ENCODE measurements at regions not wholly inside any gene's neighbourhood (a gene's known extent, or its start where the extent isn't known, plus 50 kb on each side); places are given as distances from the start of the nearest gene placed in this dataset.
"Not testable (repeated sequence)": the region's sequence is repeated elsewhere in the genome, so short reads cannot be mapped to it uniquely, and the experiment has no call there.

DNA sequence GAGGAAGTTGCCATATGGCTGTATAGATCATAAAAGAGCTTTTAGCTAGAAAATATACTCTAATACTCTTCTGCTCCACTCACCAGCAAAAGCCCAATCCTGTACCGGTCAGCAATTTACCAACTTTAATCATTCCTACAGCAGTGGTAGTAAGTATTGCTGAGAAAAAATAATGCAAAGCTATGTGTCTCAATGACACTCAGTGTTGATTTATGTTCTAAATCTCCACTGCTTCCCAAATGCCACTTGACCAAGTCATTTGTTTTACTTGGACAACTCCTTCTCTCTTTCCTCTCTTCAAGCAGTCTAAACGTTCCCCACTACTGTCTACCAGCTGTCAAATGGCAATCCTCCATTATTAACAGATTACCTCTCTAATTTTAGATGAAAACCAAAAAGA, 201.8 kb upstream of the GK2 start:
- DNase-seq (ENCODE audit: low read depth) = no peak

DNA sequence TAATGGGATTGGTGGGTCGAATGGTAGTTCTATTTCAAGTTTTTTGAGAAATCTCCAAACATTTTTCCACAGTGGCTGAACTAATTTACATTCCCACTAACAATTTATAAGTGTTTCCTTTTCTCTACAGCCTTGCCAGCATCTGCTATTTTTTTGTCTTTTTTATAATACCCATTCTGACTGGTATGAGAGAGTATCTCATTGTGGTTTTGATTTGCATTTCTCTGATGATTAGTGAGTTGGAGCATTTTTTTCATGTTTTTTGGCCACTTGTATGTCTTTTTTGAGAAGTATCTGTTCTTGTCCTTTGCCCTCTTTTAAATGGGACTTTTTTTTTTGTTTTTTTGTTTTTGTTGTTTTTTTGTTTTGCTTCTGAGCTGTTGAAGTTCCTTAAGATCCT, 200.0 kb upstream of the GK2 start:
- DNase-seq (ENCODE audit: low read depth) = no peak

DNA sequence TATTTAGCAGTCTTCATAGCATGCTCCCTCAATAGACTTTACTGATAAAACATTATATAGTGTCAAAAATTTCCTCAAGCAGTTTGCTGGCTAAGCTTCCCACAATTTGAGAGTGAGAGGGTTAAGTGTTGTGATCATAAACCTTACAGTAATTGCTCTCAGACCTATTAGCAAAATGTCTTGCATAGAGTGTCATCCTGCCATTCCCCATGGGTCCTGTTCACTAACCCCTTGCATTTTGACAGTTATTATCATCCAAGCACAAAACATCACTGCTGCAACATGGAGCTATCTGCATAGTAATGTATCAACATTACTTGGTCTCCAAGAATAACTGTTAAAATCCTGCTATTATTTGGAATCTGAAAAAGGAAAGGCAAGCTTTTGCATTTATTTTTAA, 196.1 kb upstream of the GK2 start:
- DNase-seq (ENCODE audit: low read depth) = no peak

DNA sequence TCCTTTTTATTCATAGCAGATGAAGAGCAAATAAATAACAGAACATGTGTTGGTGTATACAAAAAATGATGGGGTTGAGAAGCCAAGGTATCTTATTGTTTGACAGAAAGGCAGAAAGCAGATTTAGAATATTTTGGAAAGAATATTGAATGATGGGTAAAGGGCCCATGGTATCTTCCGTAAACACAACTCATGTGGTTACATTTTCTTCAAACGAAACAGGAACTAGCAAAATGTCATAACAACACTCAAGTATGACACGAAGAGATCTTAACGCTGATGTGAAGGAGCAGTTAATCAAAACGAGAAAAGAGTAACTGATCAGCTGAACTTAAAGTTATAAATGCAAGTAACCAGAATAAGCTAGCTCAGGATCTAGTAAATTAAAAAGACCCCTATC, 195.7 kb upstream of the GK2 start:
- DNase-seq (ENCODE audit: low read depth) = no peak

DNA sequence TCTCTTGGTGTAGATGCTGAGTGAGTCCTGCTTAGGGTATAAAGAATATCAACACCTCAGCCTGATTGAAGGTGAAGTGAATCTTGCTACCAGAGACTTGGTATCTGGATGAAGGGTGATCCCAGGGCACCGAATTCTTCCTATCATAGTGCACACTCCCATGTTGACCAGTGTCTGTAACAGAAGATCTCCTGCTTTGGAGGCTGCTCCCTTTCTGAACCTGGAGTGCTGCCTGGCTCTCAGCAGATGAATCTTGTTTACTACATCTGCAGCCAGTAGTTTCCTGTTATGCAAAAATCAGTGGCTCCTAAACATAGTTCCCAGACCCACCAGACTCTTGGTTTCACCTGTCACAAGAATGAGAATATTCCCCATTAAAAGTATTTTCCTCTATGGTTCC, 191.7 kb upstream of the GK2 start:
- no peak for DNase-seq (ENCODE audit: low read depth)

DNA sequence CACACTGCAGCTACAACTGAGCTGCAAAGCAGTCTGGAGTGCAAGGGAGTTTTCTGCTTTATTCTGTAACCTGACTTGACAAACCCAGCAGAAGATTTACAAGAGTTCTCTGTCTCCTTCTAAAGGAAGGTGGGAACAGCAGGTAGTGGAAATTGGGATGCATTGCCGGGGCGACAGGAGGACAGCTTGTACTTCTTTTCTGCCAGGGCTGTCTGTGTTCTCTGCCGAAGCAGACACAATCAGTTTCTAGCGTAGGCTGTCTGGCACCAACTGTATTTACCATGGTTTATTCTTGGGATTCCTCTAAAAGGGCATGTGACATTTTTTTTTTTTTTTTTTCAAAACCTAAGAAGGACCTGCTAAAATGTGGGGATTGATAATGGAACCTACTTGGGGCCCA, 190.8 kb upstream of the GK2 start:
- DNase-seq (ENCODE audit: low read depth) = no peak

DNA sequence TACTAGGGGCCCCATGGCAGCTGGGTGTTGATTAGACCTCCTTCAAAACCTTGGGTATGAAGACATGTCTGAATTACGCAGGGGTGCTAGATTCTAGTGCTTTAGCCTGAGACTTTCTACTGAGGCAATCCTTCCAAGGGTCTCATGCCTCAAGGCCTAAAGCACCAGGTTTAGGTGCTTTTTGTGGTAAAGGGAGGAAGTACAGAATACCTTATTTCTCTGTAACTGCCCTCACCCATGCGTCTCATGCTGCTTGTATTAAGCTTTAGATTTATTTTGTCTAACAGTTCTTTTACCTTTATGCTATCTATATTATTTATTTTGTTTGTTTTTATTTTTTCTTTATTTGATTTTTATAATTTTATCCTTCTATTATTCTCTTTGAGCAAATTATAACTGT, 190.2 kb upstream of the GK2 start:
- no peak for DNase-seq (ENCODE audit: low read depth)

DNA sequence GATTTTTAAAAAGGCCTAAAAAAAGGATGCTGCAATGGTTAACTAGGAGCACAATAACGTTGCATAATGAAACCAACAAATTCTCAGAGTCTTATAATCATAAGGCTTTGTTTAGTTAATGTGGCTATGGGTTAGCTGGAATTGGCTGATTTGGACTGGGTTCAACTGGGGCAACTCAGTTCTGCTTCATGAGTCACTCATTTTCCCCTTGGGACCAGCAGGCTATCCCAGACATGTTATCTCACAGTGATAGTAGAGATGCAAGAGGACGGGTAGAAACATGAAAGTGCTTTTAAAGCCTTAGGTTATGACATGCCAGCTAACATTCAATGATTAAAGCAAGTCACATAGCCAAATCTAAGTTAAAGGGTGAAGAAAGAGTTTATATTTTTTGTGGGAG, 189.2 kb upstream of the GK2 start:
- DNase-seq (ENCODE audit: low read depth) = peak; percentile 22

DNA sequence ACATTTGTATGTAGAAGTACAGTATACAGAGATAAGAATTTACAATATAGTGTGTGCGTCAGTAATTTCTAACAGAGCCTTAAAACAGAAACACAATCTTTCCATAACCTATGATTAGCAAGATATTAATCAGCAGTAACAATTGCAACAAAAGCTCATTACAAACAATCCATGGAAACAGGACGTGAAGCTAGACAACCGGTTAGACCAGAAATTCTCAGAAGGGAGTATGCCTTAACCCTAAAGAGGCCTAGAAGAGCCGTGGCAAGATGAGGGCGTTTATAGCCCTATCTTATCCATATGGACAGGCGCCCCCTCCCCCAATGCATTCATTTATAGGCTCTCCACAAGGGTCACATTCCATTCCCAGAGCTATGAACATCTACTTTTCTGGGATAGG, 184.2 kb upstream of the GK2 start:
- not testable (repeated sequence) for DNase-seq (ENCODE audit: low read depth)

DNA sequence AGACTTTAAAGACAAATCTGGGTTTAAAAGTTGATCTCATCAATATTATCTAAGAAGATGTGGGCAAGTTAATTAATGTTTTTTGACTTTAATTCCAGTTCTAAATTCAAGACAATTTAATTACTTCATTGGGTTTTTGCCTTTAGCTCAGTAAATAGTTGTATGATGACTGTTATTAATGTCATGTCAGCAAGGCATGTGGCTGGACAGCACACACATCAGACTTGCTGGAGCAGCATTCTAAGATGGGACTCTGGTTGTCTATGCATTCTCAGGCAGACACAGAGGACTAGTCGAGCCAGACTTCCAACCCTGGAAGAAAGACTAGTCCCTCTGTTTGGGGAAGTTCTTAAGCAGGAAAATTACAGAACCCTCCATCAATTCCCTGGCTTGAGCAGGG, 180.7 kb upstream of the GK2 start:
- no peak for DNase-seq (ENCODE audit: low read depth)

DNA sequence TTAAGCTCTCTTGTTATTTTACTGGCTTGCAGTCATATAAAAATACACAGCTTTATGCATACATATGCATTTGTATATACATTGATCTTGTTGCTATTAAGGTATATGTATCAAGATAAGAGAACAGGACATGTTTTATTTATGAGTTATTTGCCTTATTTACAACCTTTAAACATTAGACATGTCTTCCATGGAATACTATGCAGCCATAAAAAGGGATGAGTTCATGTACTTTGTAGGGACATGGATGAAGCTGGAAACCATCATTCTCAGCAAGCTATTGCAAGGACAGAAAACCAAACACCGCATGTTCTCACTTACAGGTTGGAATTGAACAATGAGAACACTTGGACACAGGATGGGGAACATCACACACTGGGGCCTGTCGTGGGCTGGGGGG, 179.2 kb upstream of the GK2 start:
- not testable (repeated sequence) for DNase-seq (ENCODE audit: low read depth)

DNA sequence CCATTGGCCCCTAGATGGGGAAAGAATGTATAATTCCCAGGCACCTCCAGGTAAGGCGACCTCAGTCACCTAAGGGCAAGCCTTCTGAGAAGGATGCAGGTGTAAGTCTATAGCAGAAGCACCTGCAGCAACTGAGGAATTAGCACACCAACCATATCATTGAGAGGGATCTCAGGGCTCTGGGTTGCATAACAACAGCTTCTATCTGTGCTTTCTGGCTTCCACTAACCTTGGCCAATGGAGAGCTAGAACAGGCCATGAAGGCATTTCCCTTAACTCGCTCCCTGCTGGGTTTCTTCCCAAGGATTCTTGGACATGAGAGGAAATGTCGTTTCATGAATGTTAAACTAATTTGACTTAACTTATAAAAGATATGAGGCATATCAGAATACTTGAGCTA, 177.8 kb upstream of the GK2 start:
- no peak for DNase-seq (ENCODE audit: low read depth)

DNA sequence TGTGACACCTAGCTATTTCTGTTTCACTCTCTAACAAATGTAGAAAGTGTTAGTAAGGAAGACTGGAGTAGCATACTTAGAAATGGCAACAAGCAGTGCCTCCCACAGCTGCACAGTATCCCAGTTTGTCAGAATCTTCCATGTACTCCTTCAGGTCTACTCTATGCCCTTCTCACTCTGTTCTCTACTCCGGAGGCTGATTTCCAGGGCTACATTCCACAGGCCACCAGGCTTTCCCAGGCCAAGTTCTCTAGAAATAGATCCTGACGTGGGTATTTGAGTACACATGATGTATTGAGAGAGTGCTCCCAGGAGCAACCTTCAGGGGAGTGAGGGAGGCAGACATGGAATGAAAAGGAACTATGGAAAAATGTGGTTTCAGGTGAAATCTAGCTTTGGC, 177.3 kb upstream of the GK2 start:
- DNase-seq (ENCODE audit: low read depth) = no peak

DNA sequence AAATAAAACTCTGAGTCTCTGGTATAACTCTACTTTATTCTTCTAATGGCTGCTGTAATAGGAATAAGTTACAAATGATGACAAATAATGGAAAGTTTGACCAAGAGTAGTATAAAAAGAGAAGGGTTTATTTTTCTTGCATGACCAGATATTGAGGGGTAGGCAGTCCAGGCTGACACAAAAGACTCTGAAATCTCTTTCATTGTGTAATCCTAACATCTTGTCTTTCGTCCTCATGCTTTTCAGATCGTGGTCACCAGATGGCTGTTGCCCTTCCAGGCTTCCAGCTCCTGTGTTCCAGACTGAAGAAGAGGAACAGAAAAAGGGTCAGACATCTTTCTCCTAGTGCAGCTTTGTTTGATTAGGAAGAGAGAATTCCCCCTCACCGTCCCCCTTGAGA, 176.9 kb upstream of the GK2 start:
- DNase-seq (ENCODE audit: low read depth) = no peak

DNA sequence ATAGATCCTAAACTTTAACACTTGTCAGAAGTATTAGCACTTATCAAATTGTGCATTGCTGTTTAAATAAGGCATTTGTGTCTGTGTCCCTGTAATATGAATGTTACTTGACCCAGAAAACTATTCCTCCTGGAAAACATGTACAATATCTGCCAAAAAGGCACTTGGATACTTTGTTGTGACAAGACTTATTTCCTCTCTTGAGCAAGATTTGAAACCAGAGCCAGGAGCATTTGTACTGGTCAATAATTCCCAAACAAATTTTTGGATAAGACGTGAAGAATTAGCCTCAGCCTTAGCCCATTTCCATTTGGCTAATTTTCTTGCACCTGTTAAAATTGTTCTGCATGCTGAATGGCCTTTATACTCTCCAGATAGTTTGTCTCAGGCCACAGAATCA, 176.3 kb upstream of the GK2 start:
- DNase-seq (ENCODE audit: low read depth) = no peak

DNA sequence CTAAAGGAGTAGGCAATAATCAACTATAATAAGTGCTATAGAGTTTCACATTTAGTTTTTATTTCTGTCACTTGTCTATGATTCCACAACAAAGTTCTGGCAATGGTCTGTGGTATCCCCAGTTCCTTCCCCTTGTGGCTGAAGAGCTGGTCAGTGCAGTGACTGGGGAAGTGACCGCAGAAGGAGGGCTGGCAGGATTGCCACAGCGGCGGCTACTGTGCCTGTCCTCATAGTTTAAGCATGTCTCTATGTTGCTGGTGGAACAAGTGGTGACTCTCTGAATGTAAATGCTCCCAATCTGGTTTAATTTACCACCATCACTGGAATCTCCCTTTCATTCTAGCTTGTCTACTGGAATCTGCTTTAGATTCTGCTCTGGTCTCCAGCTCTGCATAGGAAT, 170.6 kb upstream of the GK2 start:
- no peak for DNase-seq (ENCODE audit: low read depth)

DNA sequence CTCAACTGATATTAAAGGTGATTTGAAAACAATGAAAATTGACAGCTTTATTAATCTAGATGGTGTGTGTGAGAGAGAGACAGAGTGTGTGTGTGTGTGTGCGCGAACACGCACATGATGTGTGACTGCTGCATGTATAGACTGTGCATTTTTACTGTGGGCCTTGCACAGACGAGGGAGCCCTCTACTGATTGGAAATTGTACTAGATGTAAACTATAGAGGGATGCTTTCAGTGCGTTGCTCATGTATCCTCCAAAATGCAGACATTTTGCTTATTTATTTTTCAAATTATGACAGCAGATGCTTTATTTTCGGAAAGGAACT, 168.4 kb upstream of the GK2 start:
- DNase-seq (ENCODE audit: low read depth) = peak; percentile 4

DNA sequence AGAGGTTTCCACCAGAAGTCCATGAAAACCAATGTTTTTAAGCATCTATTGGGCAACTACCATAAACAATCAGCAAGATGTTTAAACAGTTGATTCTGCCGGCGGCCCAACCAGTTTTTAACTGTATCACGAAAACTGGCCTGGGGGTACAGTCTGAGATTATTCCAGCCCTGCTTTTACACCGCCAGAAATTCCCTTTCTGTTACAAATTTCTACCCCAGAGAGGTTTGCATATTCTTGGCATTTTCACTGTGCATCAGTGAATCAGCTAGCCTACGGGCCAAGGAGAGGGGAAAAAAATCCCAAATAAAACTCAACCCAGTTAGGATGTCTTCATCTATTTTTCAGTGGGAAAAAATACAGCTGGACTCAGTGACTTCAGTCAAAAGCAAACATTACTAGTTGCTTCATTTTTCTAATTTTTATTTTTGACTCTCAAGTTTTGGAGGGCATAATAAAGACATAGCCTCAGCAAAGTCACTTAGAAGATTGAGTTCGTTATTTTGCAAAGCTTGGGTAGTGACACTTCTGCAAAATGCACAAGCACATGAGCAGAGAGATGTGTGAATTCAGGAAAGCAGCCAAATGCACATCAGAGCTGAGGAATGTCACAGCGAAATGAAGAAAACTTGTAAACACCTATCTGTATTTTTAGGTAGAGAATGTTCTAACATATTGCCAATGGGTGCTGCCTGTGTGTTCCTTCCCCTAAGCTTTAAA, 167.8 kb upstream of the GK2 start:
- no peak for DNase-seq (ENCODE audit: low read depth)

DNA sequence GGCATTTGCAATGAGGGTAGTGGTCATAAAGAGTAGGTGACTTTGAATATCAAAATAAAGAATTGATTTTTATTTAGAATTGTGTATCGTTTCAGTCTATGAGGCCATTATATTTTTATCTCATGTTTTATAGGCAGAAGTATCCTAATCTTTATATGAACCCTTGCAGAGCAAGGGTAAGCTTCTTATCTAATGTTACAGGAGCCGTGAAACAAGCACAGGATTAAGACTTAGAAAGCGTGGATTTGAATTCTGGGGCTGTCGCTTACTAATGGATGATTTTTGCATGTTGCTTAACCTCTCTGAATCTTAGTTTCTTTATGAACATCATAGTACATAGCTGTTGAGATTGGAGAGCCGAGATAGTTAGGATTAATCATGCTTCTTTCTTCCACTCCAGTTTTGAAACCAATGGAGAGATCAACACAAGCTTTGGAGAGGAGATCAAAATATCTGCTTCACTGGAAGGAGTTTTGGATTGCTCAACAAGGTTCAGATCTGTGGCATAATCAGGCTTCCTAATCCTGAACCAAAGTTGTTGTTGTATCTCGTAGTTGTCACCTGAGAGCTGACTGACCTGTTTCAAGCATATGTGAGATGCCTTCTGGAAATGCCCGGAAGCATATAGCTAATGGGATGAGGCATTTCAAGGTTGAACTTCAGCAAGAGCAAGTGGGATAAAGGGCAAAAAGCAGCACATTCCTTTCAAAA, 166.9 kb upstream of the GK2 start:
- DNase-seq (ENCODE audit: low read depth) = no peak

DNA sequence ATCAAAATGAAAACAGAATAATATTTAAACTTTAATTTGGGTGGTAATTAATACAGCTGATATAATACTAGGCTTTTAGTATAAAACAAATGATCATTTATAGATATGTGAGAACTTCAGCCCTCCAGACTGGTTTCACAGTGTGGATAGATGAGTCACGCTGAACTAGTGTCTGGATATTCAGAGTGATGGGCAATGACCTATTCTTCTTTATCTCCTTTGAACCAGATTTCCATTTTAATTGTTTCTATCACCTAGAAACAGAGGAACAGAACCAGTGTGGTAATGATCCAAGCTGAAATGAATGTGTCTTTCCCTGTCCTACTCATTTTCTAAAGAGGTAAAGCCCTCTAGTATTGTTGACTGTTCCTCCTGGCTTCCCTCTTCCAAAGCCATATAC, 155.2 kb upstream of the GK2 start:
- DNase-seq (ENCODE audit: low read depth) = no peak

DNA sequence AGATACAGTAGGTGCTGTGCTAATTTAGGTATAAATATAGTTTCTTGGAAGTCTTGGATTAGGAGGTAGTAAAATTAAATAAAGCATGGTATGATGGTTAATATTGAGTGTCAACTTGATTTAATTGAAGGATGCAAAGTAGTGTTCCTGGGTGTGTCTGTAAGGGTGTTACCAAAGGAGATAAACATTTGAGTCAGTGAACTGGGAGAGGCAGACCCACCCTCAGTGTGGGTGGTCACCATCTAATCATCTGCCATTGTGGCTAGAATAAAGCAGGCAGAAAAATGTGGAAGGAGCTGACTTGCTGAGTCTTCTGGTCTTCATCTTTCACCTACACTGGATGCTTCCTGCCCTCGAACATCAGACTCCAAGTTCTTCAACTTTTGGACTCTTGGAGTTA, 153.7 kb upstream of the GK2 start:
- no peak for DNase-seq (ENCODE audit: low read depth)

DNA sequence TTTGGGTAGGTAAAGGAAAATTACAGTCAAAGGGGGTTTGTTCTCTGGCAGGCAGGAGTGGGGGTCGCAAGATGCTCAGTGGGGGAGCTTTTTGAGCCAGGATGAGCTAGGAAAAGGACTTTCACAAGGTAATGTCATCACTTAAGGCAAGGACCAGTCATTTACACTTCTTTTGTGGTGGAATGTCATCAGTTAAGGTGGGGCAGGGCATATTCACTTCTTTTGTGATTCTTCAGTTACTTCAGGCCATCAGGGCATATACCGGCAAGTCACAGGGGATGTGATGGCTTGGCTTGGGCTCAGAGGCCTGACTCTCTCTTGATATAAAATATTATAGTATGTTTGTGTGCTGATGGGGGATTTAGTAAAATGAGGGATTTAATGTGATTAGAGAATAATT, 151.4 kb upstream of the GK2 start:
- DNase-seq (ENCODE audit: low read depth) = not testable (repeated sequence)

DNA sequence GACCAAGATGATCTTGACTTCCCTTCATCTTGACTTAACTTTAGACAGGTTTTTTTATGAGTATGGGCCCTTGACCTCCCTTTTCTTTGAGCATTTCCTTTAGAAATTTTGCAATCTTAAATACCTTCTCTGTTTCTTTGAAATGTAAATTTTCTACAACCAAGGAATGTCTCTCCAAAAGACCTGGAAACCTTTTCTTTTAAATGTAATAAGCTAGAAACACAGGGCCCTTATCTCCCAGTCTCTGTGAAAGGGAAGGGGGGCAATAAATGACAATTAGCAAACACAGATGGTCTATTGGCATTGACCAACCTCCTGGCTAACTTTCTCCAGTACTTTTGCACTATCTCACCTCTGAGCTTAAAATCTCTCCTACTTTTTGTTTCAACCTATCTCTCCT, 144.3 kb upstream of the GK2 start:
- no peak for DNase-seq (ENCODE audit: low read depth)

DNA sequence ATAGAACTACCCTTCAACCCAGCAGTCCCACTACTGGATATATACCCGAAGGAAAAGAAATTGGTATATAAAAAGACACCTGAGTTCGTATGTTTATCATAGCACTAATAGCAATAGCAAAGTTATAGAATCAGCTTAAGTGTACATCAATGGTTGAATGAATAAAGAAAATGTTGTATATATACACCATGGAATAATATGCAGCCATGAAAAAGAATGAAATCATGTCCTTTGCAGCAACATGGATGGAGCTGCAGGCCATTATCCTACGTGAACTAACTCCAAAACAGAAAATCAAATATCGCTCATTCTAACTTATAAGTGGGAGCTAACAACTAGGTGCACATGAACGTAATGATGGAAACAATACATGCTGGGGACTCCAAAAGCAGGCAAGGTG, 143.5 kb upstream of the GK2 start:
- no peak for DNase-seq (ENCODE audit: low read depth)

Measured in non-pigmented ciliary epithelial cell (primary cell).